ENCODE measurements at regions not wholly inside any gene's neighbourhood (a gene's known extent, or its start where the extent isn't known, plus 50 kb on each side); places are given as distances from the start of the nearest gene placed in this dataset.

GRCh38 chr14:83478741-83479140, 1945.1 kb upstream of the SEL1L start (continued):
- TF ChIP-seq, protein P1, sequence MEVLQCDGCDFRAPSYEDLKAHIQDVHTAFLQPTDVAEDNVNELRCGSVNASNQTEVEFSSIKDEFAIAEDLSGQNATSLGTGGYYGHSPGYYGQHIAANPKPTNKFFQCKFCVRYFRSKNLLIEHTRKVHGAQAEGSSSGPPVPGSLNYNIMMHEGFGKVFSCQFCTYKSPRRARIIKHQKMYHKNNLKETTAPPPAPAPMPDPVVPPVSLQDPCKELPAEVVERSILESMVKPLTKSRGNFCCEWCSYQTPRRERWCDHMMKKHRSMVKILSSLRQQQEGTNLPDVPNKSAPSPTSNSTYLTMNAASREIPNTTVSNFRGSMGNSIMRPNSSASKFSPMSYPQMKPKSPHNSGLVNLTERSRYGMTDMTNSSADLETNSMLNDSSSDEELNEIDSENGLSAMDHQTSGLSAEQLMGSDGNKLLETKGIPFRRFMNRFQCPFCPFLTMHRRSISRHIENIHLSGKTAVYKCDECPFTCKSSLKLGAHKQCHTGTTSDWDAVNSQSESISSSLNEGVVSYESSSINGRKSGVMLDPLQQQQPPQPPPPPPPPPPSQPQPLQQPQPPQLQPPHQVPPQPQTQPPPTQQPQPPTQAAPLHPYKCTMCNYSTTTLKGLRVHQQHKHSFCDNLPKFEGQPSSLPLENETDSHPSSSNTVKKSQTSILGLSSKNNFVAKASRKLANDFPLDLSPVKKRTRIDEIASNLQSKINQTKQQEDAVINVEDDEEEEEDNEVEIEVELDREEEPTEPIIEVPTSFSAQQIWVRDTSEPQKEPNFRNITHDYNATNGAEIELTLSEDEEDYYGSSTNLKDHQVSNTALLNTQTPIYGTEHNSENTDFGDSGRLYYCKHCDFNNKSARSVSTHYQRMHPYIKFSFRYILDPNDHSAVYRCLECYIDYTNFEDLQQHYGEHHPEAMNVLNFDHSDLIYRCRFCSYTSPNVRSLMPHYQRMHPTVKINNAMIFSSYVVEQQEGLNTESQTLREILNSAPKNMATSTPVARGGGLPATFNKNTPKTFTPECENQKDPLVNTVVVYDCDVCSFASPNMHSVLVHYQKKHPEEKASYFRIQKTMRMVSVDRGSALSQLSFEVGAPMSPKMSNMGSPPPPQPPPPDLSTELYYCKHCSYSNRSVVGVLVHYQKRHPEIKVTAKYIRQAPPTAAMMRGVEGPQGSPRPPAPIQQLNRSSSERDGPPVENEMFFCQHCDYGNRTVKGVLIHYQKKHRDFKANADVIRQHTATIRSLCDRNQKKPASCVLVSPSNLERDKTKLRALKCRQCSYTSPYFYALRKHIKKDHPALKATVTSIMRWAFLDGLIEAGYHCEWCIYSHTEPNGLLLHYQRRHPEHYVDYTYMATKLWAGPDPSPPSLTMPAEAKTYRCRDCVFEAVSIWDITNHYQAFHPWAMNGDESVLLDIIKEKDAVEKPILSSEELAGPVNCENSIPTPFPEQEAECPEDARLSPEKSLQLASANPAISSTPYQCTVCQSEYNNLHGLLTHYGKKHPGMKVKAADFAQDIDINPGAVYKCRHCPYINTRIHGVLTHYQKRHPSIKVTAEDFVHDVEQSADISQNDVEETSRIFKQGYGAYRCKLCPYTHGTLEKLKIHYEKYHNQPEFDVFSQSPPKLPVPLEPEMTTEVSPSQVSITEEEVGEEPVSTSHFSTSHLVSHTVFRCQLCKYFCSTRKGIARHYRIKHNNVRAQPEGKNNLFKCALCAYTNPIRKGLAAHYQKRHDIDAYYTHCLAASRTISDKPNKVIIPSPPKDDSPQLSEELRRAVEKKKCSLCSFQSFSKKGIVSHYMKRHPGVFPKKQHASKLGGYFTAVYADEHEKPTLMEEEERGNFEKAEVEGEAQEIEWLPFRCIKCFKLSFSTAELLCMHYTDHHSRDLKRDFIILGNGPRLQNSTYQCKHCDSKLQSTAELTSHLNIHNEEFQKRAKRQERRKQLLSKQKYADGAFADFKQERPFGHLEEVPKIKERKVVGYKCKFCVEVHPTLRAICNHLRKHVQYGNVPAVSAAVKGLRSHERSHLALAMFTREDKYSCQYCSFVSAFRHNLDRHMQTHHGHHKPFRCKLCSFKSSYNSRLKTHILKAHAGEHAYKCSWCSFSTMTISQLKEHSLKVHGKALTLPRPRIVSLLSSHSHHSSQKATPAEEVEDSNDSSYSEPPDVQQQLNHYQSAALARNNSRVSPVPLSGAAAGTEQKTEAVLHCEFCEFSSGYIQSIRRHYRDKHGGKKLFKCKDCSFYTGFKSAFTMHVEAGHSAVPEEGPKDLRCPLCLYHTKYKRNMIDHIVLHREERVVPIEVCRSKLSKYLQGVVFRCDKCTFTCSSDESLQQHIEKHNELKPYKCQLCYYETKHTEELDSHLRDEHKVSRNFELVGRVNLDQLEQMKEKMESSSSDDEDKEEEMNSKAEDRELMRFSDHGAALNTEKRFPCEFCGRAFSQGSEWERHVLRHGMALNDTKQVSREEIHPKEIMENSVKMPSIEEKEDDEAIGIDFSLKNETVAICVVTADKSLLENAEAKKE (CRISPR knock-in tag; IDR thresholded peaks at IDR 0.05): no peak
- TF ChIP-seq JUNB (IDR thresholded peaks at IDR 0.05; ENCODE audit: unreplicated experiment) (no peak), ZNF331 (CRISPR knock-in tag; IDR thresholded peaks at IDR 0.05; ENCODE audit: low read depth) (no peak), EZH2 (IDR thresholded peaks at IDR 0.05; ENCODE audit: low read depth, unreplicated experiment) (no peak)
- TF ChIP-seq, protein P2, sequence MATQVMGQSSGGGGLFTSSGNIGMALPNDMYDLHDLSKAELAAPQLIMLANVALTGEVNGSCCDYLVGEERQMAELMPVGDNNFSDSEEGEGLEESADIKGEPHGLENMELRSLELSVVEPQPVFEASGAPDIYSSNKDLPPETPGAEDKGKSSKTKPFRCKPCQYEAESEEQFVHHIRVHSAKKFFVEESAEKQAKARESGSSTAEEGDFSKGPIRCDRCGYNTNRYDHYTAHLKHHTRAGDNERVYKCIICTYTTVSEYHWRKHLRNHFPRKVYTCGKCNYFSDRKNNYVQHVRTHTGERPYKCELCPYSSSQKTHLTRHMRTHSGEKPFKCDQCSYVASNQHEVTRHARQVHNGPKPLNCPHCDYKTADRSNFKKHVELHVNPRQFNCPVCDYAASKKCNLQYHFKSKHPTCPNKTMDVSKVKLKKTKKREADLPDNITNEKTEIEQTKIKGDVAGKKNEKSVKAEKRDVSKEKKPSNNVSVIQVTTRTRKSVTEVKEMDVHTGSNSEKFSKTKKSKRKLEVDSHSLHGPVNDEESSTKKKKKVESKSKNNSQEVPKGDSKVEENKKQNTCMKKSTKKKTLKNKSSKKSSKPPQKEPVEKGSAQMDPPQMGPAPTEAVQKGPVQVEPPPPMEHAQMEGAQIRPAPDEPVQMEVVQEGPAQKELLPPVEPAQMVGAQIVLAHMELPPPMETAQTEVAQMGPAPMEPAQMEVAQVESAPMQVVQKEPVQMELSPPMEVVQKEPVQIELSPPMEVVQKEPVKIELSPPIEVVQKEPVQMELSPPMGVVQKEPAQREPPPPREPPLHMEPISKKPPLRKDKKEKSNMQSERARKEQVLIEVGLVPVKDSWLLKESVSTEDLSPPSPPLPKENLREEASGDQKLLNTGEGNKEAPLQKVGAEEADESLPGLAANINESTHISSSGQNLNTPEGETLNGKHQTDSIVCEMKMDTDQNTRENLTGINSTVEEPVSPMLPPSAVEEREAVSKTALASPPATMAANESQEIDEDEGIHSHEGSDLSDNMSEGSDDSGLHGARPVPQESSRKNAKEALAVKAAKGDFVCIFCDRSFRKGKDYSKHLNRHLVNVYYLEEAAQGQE (IDR thresholded peaks at IDR 0.05; ENCODE audit: unreplicated experiment): no peak

GRCh38 chr14:83483063-83483462, 1949.4 kb upstream of the SEL1L start:
- Histone ChIP-seq H3K9me2 (ENCODE audit: insufficient read depth) (no peaks in the 10 kb centered on the region), H2AFZ (no peak overlapping the region), H3K4me2 (no peak overlapping the region), H3K36me3 (ENCODE audit: insufficient read depth) (no peaks in the 10 kb centered on the region), H3K4me3 (no peak overlapping the region), H3F3A (replicated peaks; ENCODE audit: low read depth) (no peaks in the 10 kb centered on the region), H3K79me2 (replicated peaks; ENCODE audit: insufficient read depth) (no peaks in the 10 kb centered on the region), H3K27me3 (ENCODE audit: insufficient read depth) (no peaks in the 10 kb centered on the region), H3K27ac (ENCODE audit: low read depth) (no peak overlapping the region), H4K20me1 (replicated peaks; ENCODE audit: insufficient read depth) (no peaks in the 10 kb centered on the region), H3K4me1 (ENCODE audit: insufficient read depth) (no peaks in the 10 kb centered on the region)
- Mint-ChIP-seq H3K27me3 (ENCODE audit: insufficient read depth, low read depth, poor library complexity) (no peaks in the 10 kb centered on the region), H3K36me3 (ENCODE audit: low read depth) (no peaks in the 10 kb centered on the region), H3K4me1 (no peaks in the 10 kb centered on the region), H3K27ac (0 out of 2 replicates have a peak overlapping the region, but pooled peaks have one; percentile 17), H3K9me3 (no peaks in the 10 kb centered on the region), H3K4me3 (no peak overlapping the region)
- ATAC-seq: no peak
- DNase-seq (ENCODE audit: low spot score): no peak
- TF ChIP-seq ZNF114 (CRISPR knock-in tag; IDR thresholded peaks at IDR 0.05) (no peak), ETS1 (IDR thresholded peaks at IDR 0.05) (no peak)

All from GM23338 (cell line).